ENCODE measurements at regions not wholly inside any gene's neighbourhood (a gene's known extent, or its start where the extent isn't known, plus 50 kb on each side); places are given as distances from the start of the nearest gene placed in this dataset.

- DNase-seq: no peak
These were observed 391.1 kb upstream of the REG3G start for GRCh38 chr2:78634425-78634824.

- no peak for DNase-seq
These were observed 380.6 kb upstream of the REG3G start for GRCh38 chr2:78644854-78645253.

GRCh38 chr2:78646533-78647364 is 378.8 kb upstream of the REG3G start:
- no peak for DNase-seq

GRCh38 chr2:78648558-78648957 is 376.9 kb upstream of the REG3G start:
- DNase-seq: no peak

- DNase-seq: no peak
These were observed 370.6 kb upstream of the REG3G start for GRCh38 chr2:78654941-78655340.

GRCh38 chr2:78676921-78677696 is 348.4 kb upstream of the REG3G start:
- no peak for DNase-seq

- no peak for DNase-seq
These were observed 347.7 kb upstream of the REG3G start for GRCh38 chr2:78677774-78678173.

- DNase-seq: no peak
These were observed 344.1 kb upstream of the REG3G start for GRCh38 chr2:78681386-78681785.

GRCh38 chr2:78682781-78683180 is 342.7 kb upstream of the REG3G start:
- no peak for DNase-seq

GRCh38 chr2:78686625-78687153 is 338.8 kb upstream of the REG3G start:
- no peak for DNase-seq

- no peak for DNase-seq
These were observed 325.8 kb upstream of the REG3G start for GRCh38 chr2:78699696-78700095.

- DNase-seq: no peak
These were observed 324.0 kb upstream of the REG3G start for GRCh38 chr2:78701546-78701945.

- no peak for DNase-seq
These were observed 317.6 kb upstream of the REG3G start for GRCh38 chr2:78707776-78708386.

GRCh38 chr2:78710632-78711375 is 314.7 kb upstream of the REG3G start:
- DNase-seq: no peak

- DNase-seq: no peak
These were observed 310.2 kb upstream of the REG3G start for GRCh38 chr2:78715293-78715692.

GRCh38 chr2:78718024-78718423 is 307.5 kb upstream of the REG3G start:
- DNase-seq: no peak

GRCh38 chr2:78718473-78718872 is 307.0 kb upstream of the REG3G start:
- DNase-seq: no peak

GRCh38 chr2:78721355-78722033 is 304.0 kb upstream of the REG3G start:
- no peak for DNase-seq

GRCh38 chr2:78734221-78734620 is 291.3 kb upstream of the REG3G start:
- DNase-seq: no peak

- DNase-seq: no peak
These were observed 286.2 kb upstream of the REG3G start for GRCh38 chr2:78739282-78739681.

- DNase-seq: no peak
These were observed 275.9 kb upstream of the REG3G start for GRCh38 chr2:78749638-78750037.

GRCh38 chr2:78750219-78750618 is 275.3 kb upstream of the REG3G start:
- DNase-seq: no peak

Measured in NCI-H2081 treated with DMSO at 0.1 percent for 48 hours (cell line).